Sciatic nerve (tissue), 2 donors: ENCODE measurements at regions not wholly inside any gene's neighbourhood (a gene's known extent, or its start where the extent isn't known, plus 50 kb on each side); places are given as distances from the start of the nearest gene placed in this dataset.
"Not testable (repeated sequence)": the region's sequence is repeated elsewhere in the genome, so short reads cannot be mapped to it uniquely, and the experiment has no call there.

Experiments
- ATAC-seq: fragments of 200-7000 bp; cut with Tn5 transposase; one replicate; pipeline ENCODE4 v1.9.1; 2020; ENCODE audit warnings: mild to moderate bottlenecking, moderate library complexity
- DNase-seq: peaks from one replicate; pipeline ENCODE4 v3.0.0-alpha.2; 2020; ENCODE audit warnings: low spot score
- intact Hi-C: fragments of 100-400 bp; cut with DNase I; formaldehyde crosslinking; loops from one replicate; pipeline ENCODE4 v1.14.2; 2022
- donor health status: DM: no; HTN: no; CAD: no.
- donor health status: DM: no; HTN: no; CAD: no.

GRCh38 chr1:233722212-233722979 is 108.5 kb downstream of the KCNK1 start:
- ATAC-seq, result no peak
- DNase-seq, result no peak
- intact Hi-C loops, result no loop called here

GRCh38 chr1:233723387-233723786 is 109.5 kb downstream of the KCNK1 start:
- ATAC-seq (no peak), DNase-seq (no peak)
- intact Hi-C loops, result no loop called here

GRCh38 chr1:233724131-233724631 is 110.3 kb downstream of the KCNK1 start:
- DNase-seq, ATAC-seq, intact Hi-C loops: not testable (repeated sequence)

- DNase-seq (no peak), ATAC-seq (no peak)
- intact Hi-C loops, result no loop called here
These were observed 111.5 kb downstream of the KCNK1 start for GRCh38 chr1:233725423-233725822.

GRCh38 chr1:233728721-233729120 is 114.8 kb downstream of the KCNK1 start:
- intact Hi-C loops, result no loop called here
- DNase-seq (no peak), ATAC-seq (no peak)

GRCh38 chr1:233730380-233730779 is 116.5 kb downstream of the KCNK1 start:
- intact Hi-C loops, result no loop called here
- no peak for DNase-seq
- ATAC-seq, result no peak

- ATAC-seq (peak; percentile 55), DNase-seq (no peak)
- intact Hi-C loops, result no loop called here
These were observed 116.9 kb downstream of the KCNK1 start for GRCh38 chr1:233730809-233731208.

GRCh38 chr1:233732206-233732605 is 118.3 kb downstream of the KCNK1 start:
- DNase-seq, result no peak
- intact Hi-C loops, result no loop called here
- no peak for ATAC-seq

GRCh38 chr1:233734456-233734855 is 120.5 kb downstream of the KCNK1 start:
- intact Hi-C loops, result no loop called here

GRCh38 chr1:233735331-233735730 is 121.4 kb downstream of the KCNK1 start:
- intact Hi-C loops, result no loop called here
- no peak for ATAC-seq
- no peak for DNase-seq

More at GRCh38 chr1:233734456-233734855, 120.5 kb downstream of the KCNK1 start:
- no peak for DNase-seq
- no peak for ATAC-seq

GRCh38 chr1:233735847-233736246 is 121.9 kb downstream of the KCNK1 start:
- DNase-seq, result no peak
- ATAC-seq, result no peak
- intact Hi-C loops, result no loop called here

- ATAC-seq (no peak), DNase-seq (no peak)
- intact Hi-C loops, result no loop called here
These were observed 123.4 kb downstream of the KCNK1 start for GRCh38 chr1:233737341-233737740.

- ATAC-seq, result no peak
- intact Hi-C loops, result no loop called here
- DNase-seq, result no peak
These were observed 124.5 kb downstream of the KCNK1 start for GRCh38 chr1:233738396-233738795.

GRCh38 chr1:233738850-233739249 is 124.9 kb downstream of the KCNK1 start:
- ATAC-seq (peak; percentile 49), DNase-seq (no peak)
- intact Hi-C loops, result no loop called here

- ATAC-seq, result no peak
- intact Hi-C loops, result no loop called here
- DNase-seq, result no peak
These were observed 131.0 kb downstream of the KCNK1 start for GRCh38 chr1:233744779-233745513.

GRCh38 chr1:233750139-233750538 is 136.2 kb downstream of the KCNK1 start:
- intact Hi-C loops, result no loop called here
- no peak for ATAC-seq
- no peak for DNase-seq

- intact Hi-C loops, result no loop called here
- DNase-seq, result no peak
- no peak for ATAC-seq
These were observed 144.8 kb upstream of the SLC35F3 start for GRCh38 chr1:233759665-233760064.

- ATAC-seq, intact Hi-C loops, DNase-seq: not testable (repeated sequence)
These were observed 140.2 kb upstream of the SLC35F3 start for GRCh38 chr1:233764304-233764703.

- intact Hi-C loops, result no loop called here
- DNase-seq (no peak), ATAC-seq (no peak)
These were observed 126.9 kb upstream of the SLC35F3 start for GRCh38 chr1:233777566-233777965.

GRCh38 chr1:233780049-233780448 is 124.4 kb upstream of the SLC35F3 start:
- intact Hi-C loops, result no loop called here
- ATAC-seq (no peak), DNase-seq (no peak)
